ENCODE measurements at regions not wholly inside any gene's neighbourhood (a gene's known extent, or its start where the extent isn't known, plus 50 kb on each side); places are given as distances from the start of the nearest gene placed in this dataset.

DNA sequence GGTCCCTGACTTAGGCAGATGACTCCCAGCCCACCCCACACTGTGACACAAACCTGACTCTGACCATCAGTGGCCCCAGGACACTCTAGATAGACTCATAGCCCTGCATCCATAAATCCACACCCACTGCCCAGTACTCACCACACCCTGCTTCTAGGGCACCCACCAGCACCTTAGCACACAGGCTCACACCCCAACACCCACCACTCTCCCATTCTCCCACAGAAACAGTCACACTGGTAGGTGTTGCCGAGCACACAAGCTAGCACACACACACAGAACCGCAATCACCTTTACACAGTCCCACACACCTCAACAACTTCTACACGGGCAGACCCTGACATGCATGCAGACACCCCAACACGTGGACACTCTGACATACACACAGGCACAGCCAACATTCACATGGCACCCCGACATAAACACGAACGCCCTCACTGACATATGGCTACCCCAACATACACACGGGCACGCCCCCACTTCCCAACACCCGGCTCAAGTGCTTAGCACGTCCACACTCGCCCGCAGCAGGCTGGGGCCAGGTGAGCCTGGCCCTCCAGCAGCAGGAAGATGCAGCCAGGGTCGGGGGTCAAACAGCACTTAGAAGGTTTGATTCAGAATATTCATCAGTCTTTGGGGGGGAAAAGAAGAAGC is 105.5 kb upstream of the TARDBP start:
- TF ChIP-seq ZNF274 (IDR thresholded peaks at IDR 0.05; ENCODE audit: low read depth, low read length) = no peak
- no peak overlapping the region for H3K4me3 ChIP-seq (ENCODE audit: low read length)

DNA sequence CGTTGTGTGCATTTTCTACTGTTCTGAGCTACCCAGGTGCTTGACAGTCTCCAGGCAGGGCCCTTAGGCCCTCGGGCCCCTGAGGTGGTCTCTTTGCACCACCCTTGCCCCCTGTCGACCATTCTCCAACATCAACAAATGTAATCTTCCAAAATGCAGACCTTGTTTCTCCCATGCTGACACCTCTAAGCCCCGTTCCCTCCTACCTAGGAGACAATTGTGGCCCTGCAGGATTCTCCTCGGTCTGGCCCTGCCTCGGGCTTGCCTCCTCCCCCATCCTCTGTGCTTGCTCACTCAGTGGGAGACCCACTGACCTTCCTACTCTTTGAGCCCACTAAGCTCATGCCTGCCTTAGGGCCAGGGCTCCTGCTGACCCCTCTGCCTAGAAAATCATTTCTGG is 104.2 kb upstream of the TARDBP start:
- no peak overlapping the region for H3K4me3 ChIP-seq (ENCODE audit: low read length)
- TF ChIP-seq ZNF274 (IDR thresholded peaks at IDR 0.05; ENCODE audit: low read depth, low read length) = no peak

DNA sequence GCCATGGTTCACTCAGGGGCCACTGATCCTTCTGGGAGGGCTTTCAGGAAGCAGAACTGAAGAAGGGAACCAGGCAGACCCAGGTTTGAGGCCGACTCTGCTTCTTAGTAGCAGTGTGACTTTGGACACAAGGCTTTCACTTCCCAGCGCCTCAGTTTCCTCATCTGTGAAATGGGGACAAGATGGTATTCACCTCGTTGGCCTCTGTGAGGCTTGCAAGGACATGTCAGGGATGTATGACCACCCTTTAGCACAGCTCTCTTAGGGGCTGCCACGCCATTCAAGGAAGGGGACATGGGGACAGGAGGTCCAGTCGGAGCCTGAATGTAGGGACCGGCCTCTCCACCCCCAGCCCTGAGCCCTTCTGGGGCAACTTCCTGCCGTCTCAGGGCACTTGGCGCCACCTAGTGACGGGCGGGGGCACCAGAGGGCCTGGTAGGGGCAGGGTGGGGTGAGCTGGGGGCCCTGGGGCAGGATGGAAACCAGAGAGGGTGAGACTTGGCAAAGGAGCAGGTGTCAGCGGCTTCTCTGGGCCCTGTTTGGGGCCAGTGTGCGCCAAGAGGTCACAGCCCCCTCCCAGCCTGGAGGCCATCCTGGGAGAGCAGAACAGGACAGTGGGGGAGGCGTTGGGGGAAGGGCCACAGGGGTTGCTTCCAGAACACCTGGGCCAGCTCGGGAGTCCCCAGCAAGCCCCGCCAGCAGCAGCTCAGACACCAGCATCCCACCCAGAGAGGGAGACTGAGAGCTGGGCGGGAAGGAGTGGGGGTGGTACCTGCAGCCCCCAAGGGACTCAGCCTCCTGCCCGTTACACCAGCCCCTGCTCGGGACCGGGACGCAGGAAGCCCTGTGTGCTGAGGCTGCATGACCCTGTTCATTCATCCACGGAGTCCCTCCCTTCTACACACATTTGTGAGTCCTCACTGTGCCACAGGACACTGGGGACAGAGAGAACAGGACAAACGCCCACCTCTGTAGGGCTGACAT is 102.5 kb upstream of the TARDBP start:
- H3K4me3 ChIP-seq (ENCODE audit: low read length) = no peak overlapping the region
- no peak for TF ChIP-seq ZNF274 (IDR thresholded peaks at IDR 0.05; ENCODE audit: low read depth, low read length)

DNA sequence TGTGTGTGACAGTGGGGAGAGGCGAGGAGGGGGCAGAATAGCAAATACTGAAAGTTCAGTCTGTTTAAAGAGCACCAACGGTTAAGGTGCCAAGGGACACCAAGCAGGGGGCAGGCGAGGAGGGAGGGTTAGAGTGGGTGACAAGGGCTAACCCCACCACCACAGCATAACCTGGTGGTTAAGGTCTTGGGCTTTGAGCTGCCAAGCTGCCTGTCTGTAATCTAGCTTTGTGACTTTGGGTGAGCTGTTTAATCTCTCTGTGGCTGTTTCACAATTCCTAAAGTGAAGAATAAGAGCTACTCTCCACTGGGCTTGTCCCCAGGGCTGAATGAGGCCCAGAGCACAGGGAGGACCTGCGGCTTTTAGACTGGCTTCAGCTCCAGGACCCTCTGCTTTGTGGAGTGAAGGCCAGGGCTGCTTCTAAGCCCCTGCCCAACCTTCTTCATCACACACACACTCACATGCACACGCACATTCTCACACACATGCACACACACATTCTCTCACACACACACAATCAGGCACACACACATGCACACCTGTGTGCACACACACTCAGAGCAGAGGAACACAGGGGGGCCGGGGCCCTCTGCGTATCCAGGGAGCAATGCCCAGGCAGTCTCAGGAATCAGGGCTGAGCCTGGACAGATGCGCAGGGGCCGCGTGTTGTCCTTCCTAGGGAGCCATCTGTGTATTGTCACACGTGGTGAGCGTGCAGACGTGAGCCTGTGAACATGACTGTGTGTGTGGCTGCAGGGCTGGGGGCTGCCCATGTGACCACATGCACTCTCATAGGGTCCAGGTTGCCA is 101.6 kb upstream of the TARDBP start:
- no peak overlapping the region for H3K4me3 ChIP-seq (ENCODE audit: low read length)

DNA sequence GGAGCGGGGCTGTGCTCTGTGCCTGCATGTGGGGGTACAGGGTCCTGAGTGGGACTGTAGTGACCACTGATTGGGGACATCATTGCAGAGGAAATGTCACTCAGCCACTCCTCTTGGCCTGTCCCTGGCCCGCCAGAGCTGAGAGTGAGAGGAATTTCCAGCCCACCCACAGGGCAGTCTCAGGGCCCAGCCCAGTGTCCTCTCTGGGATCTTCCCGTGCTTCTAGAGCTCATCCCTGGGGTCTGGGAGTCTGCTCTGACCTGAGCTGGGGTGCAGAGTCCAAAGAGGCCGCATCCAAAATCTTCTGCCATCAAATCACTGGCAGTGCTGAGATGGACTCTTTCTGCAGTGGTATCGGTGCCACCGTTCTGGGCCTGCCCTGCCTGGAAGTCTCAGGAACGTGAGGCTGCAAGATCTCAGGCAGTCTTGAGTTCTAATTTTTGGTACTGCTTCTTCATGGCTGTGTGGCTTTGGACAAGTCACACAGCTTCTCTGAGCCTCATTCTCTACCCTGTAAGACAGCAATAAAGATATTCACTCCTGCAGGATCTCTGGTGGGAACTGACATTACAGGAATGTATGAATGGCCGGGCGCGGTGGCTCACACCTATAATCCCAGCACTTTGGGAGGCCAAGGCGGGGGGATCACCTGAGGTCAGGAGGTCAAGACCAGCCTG is 100.8 kb upstream of the TARDBP start:
- H3K4me3 ChIP-seq (ENCODE audit: low read length) = no peak overlapping the region
- TF ChIP-seq ZNF274 (IDR thresholded peaks at IDR 0.05; ENCODE audit: low read depth, low read length) = no peak

More for the DNA sequence above, 101.6 kb upstream of the TARDBP start:
- TF ChIP-seq ZNF274 (IDR thresholded peaks at IDR 0.05; ENCODE audit: low read depth, low read length) = no peak

DNA sequence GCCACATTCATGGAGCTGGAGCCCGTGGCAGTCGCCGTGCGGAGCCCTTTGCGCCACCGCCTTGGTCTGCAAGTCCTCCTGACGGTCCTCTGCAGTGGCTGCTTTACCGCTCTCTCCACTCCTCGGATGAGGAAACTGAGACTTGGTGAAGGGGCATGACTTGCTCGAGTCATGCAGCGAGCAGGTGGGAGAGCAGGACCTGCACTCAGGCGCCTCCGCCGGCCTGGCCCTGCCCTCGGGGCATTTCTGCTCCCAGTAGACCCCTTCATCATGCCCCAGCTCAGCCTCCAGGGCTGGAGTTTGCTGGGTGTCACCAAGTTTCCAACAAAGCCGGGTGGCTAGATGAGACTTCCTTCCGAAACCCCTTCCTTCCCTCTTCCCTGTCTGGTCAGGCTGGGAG is 100.0 kb upstream of the TARDBP start:
- no peak overlapping the region for H3K4me3 ChIP-seq (ENCODE audit: low read length)
- no peak for TF ChIP-seq ZNF274 (IDR thresholded peaks at IDR 0.05; ENCODE audit: low read depth, low read length)

DNA sequence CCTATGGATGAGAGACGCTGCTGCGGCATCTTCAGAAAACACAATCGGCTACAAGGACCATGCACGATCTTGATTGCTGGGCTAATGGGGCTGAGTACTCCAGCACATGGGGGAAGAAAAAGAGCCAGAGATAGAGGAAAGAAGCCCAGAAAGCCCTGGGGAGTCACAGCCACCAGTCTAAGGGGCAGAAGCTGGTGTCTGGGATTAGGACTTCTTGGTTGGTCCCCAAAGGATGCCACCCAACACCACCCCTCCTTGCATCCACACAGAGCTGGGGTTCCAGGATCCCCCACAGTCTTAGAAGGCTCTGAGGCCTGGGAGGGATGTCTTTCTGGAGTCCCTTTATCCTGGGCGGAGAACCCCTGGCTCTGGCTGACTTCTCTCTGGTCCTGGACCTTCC is 98.4 kb upstream of the TARDBP start:
- TF ChIP-seq ZNF274 (IDR thresholded peaks at IDR 0.05; ENCODE audit: low read depth, low read length) = no peak

DNA sequence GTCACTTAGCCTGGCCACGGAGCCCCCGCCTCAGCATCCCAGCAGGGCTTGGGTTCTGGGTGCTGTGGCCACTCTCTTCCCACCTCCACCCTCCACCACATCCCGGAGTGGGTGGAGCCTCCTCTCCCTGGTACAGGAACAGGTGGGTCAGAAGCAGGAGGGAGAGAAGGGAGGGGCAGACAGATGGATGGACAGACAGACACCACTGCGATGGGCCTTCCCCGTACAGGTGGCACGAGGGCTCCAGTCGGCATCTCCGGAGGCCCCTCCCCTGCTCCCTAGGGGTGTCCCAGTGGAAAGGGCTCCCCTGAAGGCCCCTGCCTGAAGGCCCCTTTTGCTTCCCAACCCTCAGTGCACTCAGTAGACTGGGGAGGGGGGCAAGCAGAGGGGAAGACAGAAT is 96.9 kb upstream of the TARDBP start:
- no peak for TF ChIP-seq ZNF274 (IDR thresholded peaks at IDR 0.05; ENCODE audit: low read depth, low read length)
- H3K4me3 ChIP-seq (ENCODE audit: low read length) = no peak overlapping the region

More for the DNA sequence above, 98.4 kb upstream of the TARDBP start:
- no peak overlapping the region for H3K4me3 ChIP-seq (ENCODE audit: low read length)

DNA sequence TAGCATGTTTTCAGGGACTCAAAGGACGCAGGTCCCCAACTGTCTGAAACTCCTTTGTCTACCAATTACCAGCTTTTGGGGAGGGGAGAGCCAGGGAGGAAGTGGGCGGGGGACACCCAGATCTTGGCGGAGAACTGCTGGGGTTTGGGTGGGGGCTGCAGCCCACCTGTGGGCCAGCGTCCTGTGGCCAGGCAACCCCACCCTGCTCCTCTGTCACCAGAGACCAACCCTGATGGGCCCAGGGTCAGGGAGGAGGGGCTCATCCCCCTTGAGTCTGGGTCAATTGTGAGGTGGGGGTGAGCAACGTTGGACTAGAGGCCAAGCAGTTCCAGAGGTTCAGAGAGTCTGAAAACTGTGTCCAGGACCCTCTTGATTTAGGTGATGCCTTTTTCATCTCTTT is 96.1 kb upstream of the TARDBP start:
- no peak overlapping the region for H3K4me3 ChIP-seq (ENCODE audit: low read length)
- no peak for TF ChIP-seq ZNF274 (IDR thresholded peaks at IDR 0.05; ENCODE audit: low read depth, low read length)

DNA sequence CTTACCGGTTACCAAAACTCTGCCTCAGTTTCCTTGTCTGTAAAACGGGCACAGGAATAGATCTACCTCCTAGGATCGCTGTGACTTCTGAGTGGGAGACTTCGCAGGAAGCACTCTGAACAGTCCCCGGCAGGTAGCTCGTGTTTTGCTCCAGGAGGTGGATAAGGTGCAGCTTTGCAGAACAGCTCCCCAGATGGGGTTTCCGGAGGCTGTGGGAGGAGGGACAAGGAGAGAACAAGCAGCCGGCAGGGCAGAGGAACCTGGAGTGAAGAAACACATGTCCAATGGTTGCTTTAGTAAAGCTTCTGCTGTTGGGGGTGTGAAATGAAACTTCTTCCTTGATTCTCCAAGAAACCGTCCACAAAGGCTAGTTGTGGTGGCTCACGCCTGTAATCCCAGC is 95.5 kb upstream of the TARDBP start:
- no peak overlapping the region for H3K4me3 ChIP-seq (ENCODE audit: low read length)
- TF ChIP-seq ZNF274 (IDR thresholded peaks at IDR 0.05; ENCODE audit: low read depth, low read length) = no peak

DNA sequence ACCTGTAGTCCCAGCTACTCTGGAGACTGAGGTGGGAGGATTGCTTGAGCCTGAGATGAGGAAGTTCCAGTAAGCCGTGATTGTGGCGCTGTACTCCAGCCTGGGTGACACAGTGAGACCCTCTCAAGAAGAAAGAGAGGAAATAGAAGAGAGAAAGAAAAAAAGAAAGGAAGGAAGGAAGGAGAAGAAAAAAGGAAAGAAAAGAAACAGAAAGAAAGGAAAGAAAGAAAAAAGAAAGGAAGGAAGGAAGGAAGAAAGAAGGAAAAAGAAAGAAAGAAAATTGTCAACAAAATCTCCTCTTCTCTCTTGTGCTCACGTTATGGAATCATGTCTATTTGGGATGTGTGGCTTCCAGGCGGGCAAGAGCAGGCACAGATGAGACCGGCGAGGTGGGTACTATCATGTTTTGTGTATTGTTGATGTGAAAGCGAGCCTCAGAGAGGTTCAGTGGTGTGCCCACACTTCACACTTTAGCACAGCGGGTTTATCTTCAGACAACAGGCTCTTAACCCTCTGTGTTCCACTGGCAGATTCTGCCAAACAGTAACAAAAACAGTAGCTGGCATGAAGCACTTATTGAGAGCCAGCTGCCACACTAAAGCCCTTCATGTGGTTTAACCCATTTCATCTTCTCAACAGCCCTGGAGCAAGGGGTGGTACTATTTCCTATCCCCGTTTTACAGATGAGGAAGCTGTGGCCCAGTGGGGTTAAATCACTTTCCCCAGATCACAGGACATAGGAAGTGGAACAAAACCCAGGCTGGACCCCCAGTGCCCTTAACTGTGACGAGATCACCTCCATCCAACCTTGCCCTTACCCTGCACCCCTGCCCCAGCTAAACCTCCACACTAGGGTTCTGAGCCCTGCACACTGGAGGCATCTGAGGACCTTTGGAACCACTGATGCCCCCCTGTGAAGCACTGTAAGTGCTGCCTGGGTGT is 94.7 kb upstream of the TARDBP start:
- no peak overlapping the region for H3K4me3 ChIP-seq (ENCODE audit: low read length)
- no peak for TF ChIP-seq ZNF274 (IDR thresholded peaks at IDR 0.05; ENCODE audit: low read depth, low read length)

DNA sequence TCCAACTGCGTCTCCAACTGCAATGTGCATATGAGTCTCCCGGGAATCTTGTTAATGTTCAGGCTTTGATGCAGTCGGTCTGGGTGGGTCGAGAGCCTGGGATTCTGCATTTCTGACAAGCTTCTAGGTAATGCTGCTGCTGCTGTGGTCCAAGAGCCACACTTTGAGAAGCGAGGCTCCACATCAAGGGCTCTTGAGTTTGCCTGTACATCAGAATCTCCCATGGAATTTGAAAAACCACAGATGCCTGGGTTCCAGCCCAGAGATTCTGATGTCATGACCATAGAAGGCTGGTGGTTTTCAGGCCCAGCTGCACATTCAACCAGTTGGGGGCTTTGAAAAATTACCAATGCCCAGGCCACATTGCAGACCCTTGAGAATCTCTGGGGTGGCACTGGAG is 93.9 kb upstream of the TARDBP start:
- no peak for TF ChIP-seq ZNF274 (IDR thresholded peaks at IDR 0.05; ENCODE audit: low read depth, low read length)
- H3K4me3 ChIP-seq (ENCODE audit: low read length) = no peak overlapping the region

All from GM08714 (cell line).